HG02610 (cell line): ENCODE measurements at regions not wholly inside any gene's neighbourhood (a gene's known extent, or its start where the extent isn't known, plus 50 kb on each side); places are given as distances from the start of the nearest gene placed in this dataset.

Experiments used
- ATAC-seq: cut with Tn5 transposase; IDR thresholded peaks from one replicate; pipeline ENCODE4 v1.9.1; 2021; ENCODE audit warnings: mild to moderate bottlenecking, moderate library complexity; ENCODE audit not compliant: unreplicated experiment

- ATAC-seq, result no peak
Measured at GRCh38 chr4:159497936-159498335, 395.1 kb downstream of the RAPGEF2 start.

DNA sequence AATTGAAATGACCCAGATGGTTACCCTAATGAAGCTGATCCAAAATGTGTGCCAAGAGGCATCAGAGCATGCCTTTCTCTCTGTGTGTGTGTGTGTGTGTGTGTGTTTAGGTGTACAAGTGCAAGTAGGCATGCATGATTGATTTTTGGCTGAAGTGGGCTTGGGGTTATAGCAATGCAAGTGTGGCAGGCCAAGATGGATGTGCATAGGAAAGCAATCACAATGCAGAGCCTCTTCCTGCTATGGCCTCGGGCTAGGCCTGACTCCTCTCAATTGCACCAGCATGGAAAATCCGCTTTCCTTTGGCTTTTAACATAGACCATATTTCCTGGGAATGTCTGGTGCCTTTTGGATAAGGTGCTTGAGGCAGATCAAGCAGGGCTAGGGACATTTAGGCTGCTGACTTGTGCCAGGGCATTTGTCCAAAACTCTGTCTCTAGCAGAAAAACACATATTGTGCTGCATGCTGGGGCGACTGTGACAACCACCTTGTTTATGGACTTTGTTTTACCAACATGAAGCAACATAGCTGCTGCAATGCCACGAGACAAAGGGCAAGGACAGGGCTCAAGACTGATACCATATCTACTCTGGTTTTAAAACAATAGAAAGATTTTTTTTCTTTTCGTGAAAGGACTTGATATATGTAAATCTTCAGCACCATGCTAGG lies 395.7 kb downstream of the RAPGEF2 start:
- ATAC-seq, result no peak

- ATAC-seq, result no peak
Measured at GRCh38 chr4:159500861-159501260, 398.0 kb downstream of the RAPGEF2 start.

GRCh38 chr4:159503236-159504008 lies 400.5 kb downstream of the RAPGEF2 start:
- no peak for ATAC-seq

DNA sequence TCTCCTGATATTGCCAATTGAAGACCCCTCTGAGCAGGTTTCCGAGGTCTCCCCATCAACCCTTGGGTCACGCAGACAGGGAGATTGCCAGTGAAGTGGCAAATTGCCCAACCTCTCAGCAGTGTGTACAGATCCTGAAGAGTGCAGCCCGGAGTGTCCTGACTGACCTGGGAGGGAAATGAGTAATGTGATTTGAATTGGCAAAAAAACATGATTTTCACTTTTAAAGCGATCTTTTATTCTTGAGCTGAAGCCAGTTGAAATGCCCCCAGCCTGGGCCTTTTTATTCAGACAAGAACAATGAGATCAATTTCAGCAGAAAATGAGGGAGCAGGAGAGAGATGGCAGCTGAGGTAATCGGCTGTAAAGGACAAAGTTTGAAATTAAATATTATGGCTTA lies 401.8 kb downstream of the RAPGEF2 start:
- no peak for ATAC-seq

DNA sequence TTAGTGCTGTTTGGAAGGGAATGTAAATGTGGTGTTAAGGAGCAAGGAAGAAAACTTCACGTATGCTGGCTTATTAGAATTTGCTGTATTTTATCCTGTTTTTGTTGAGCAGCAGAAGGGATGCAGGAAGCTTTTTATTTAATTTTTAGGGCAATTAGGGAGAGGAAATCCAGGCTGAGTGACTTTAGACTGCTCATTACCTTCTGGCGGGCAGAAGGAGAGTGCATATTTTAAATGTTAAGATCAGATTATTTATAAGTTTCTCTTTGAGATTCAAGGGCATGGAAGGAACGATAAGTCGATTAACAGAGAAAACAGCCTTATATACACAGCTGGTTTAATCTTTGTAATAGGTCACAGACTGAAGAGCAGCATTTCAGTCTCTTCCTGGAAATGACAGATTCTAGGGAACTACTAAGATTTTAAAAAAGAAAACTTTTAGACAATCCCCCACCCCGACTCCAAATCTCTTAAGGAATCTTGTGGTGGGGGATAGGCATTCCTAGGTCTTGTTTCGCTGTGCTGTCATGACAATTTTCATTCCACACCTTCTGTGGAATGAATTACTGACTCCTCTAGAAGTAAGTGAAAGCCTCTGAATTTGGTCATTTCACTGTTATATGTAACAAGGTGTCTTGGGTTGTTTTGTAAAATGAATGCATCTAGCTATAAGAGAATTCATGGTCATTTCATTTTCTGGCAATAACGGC lies 402.5 kb downstream of the RAPGEF2 start:
- ATAC-seq, result no peak

DNA sequence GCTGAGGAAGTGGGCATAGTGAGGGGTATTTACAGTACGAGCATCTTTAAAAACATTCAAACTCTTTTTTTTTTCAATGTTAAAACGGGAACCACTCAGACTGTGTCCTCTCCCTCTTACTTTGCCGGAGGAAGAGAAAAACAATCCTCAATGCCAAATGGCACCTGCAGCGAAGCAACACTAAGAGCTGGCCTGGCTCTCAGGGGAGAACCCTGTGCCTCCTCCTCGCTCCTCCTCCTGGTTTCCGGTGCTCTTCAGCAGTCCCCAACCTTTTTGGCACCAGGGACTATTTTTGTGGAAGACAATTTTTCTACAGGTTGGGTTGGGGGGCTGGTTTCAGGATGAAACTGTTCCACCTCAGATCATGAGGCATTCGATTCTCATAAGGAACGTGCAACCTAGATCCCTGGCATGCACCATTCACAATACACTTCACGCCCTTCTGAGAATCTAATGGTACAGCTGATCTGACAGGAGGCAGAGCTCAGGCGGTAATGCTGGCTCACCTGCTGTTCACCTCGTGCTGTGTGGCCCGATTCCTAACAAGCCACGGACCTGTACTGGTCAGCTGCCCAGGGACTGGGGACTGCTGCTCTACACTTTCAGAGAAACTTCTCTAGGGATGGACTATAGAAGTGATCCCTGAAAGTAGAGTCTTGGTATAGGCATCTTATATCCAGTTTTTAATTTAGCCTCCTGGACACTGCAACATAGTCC lies 404.1 kb downstream of the RAPGEF2 start:
- ATAC-seq, result no peak

- no peak for ATAC-seq
Measured at GRCh38 chr4:159508917-159509500, 406.1 kb downstream of the RAPGEF2 start.

GRCh38 chr4:159512348-159512747 lies 409.5 kb downstream of the RAPGEF2 start:
- ATAC-seq, result no peak

GRCh38 chr4:159515314-159516025 lies 412.6 kb downstream of the RAPGEF2 start:
- ATAC-seq, result no peak

- ATAC-seq, result no peak
Measured at GRCh38 chr4:159516556-159517140, 413.8 kb downstream of the RAPGEF2 start.

DNA sequence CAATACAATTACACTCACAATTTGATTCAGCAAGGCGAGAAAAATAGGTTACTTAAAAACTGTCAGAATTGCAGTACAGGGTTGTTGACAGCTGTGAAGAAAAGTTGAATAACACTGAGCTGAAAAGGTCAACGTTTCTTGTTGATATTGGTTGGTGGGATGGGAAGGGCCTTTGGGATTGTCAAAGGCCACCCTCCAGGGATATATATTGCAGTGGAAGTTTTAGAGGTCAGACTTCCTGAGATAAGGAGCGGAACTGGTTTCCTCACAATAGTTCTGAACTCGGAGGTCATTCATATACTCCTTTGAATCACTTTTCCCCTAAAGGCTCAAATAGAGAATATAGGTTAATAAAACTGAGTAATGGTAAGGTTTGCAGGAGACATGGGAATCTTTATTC lies 417.2 kb downstream of the RAPGEF2 start:
- ATAC-seq, result no peak

- no peak for ATAC-seq
Measured at GRCh38 chr4:159526172-159526571, 423.3 kb downstream of the RAPGEF2 start.

GRCh38 chr4:159534655-159535054 lies 431.8 kb downstream of the RAPGEF2 start:
- no peak for ATAC-seq

DNA sequence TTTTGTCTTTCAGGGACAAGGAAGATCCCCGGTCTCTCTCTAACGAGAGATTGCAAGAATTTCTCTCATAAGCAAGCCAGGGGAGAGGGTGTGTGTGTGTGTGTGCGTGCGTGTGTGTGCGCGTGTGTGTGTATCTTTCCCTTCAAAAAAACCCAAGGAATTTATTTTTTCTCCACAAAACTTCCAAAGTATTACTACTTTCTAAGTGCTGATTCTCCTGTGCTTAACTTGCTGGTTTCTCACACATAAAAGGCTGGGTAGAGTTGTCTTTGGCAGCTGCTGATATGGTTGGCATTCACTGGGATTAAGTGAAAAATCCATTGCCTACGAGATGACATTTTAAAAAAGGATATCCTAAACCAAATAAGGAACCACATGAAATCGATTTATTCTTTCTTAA lies 435.7 kb downstream of the RAPGEF2 start:
- ATAC-seq, result no peak

- no peak for ATAC-seq
Measured at GRCh38 chr4:159540038-159540437, 437.2 kb downstream of the RAPGEF2 start.

DNA sequence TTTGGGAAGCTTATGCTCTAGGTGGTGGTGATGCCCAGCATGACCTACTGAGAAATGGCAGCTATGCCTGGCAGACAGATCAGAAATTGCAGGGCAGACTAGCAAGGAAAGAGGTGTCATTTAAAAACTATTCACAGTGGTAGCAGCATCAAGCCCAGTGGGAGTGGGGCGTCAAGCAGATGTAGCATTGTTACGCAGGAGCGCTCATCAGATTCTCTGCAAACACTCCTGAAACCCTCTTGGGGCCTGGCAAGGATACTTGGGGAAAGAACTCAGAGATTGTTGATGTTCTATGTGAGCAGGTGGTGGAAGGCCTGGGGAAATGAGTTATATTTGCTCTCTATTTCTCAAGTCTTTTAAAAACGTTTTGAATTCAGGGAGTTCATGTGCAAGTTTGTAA lies 437.6 kb downstream of the RAPGEF2 start:
- ATAC-seq, result no peak

- ATAC-seq, result no peak
Measured at GRCh38 chr4:159541143-159541542, 438.3 kb downstream of the RAPGEF2 start.

DNA sequence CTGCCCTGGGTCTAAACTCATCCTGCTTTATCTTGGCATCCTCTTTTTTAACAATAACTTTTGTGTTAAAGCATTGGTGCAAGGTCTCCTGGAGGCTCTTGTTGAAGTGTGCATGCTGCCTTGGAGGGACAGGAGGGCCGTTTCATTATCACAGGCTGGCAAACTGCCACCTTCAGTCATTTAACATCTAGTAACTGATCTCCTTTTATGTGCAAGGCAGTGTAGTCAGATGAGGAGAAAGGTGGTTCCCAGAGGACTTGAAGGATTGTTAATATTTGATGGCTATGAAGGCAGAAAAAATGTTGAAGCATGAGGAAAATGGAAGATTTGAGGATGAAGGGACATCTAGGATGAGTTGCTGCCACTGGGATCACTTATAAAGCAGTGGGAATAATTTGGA lies 439.4 kb downstream of the RAPGEF2 start:
- no peak for ATAC-seq

GRCh38 chr4:159543831-159544230 lies 441.0 kb downstream of the RAPGEF2 start:
- ATAC-seq, result no peak
